Gastroesophageal sphincter (tissue), 4 donors: ENCODE measurements at regions not wholly inside any gene's neighbourhood (a gene's known extent, or its start where the extent isn't known, plus 50 kb on each side); places are given as distances from the start of the nearest gene placed in this dataset.

Source experiments
- ATAC-seq: fragments of 150-250 bp; one replicate; pipeline ENCODE4 v1.9.1; 2016; ENCODE audit warnings: mild to moderate bottlenecking, moderate library complexity
- H3K27ac ChIP-seq, 4 donors: fragments of 200-600 bp; sonication (generic) in 3 of 4; 1 replicate in 3 of 4; 2 replicates in 1 of 4; pipeline ENCODE4 v1.5.1; 2016 to 2019
- H3K27me3 ChIP-seq: fragments of 200-600 bp; sonication (generic); one replicate; pipeline ENCODE4 v1.5.1; 2019
- H3K36me3 ChIP-seq, 2 donors: fragments of 200-600 bp; sonication (generic); one replicate each; pipeline ENCODE4 v1.5.1; 2019; ENCODE audit warnings: control low read depth in 1 of 2
- H3K4me1 ChIP-seq, 3 donors: fragments of 200-600 bp; sonication (generic); 1 replicate in 2 of 3; 2 replicates in 1 of 3; pipeline ENCODE4 v1.5.1; 2016 to 2019; ENCODE audit warnings: control low read depth in 2 of 3
- H3K4me3 ChIP-seq, 2 donors: fragments of 200-600 bp; sonication (generic); one replicate each; pipeline ENCODE4 v1.5.1; 2019; ENCODE audit warnings: mild to moderate bottlenecking in 1 of 2, moderate library complexity in 1 of 2
- H3K9me3 ChIP-seq, 3 donors: fragments of 200-600 bp; sonication (generic); one replicate each; pipeline ENCODE4 v1.5.1; 2017 to 2019; ENCODE audit warnings: control low read depth in 2 of 3
- EP300 ChIP-seq: sonication (generic); formaldehyde crosslinking; IDR thresholded peaks from one replicate; pipeline ENCODE4 v1.6.1; 2017; ENCODE audit warnings: antibody characterized with exemption, mild to moderate bottlenecking
- POLR2A ChIP-seq, 2 donors: fragments of 450-650 bp; IDR thresholded peaks; one replicate each; pipeline ENCODE4 v1.6.1; 2017; ENCODE audit warnings: antibody characterized with exemption in 2 of 2, mild to moderate bottlenecking in 2 of 2, moderate library complexity in 1 of 2
- POLR2AphosphoS5 ChIP-seq: sonication (generic); formaldehyde crosslinking; IDR thresholded peaks from one replicate; pipeline ENCODE4 v1.6.1; 2017; ENCODE audit warnings: antibody characterized with exemption
- WGBS, 2 donors: methylation state at CpG; one replicate each; pipeline ENCODE4 v1.1.5; 2018; ENCODE audit warnings: low coverage in 1 of 2; 5-methylcytosine and 5-hydroxymethylcytosine counted together
- TF ChIP-seq, protein P1 (sequence below), 4 experiments: fragments of 200-600 bp in 2 of 4; fragments of 450-650 bp in 2 of 4; sonication (generic) in 1 of 4; IDR thresholded peaks; one replicate each; pipeline ENCODE4 v1.5.1; 2017 to 2019; ENCODE audit warnings: antibody characterized with exemption in 4 of 4, mild to moderate bottlenecking in 2 of 4, moderate library complexity in 2 of 4

GRCh38 chr7:84693483-84693882 lies 493.4 kb downstream of the SEMA3D start:
- TF ChIP-seq POLR2A (IDR thresholded peaks at IDR 0.05) (no peak), POLR2AphosphoS5 (no peak), EP300 (no peak)
- TF ChIP-seq, protein P1, sequence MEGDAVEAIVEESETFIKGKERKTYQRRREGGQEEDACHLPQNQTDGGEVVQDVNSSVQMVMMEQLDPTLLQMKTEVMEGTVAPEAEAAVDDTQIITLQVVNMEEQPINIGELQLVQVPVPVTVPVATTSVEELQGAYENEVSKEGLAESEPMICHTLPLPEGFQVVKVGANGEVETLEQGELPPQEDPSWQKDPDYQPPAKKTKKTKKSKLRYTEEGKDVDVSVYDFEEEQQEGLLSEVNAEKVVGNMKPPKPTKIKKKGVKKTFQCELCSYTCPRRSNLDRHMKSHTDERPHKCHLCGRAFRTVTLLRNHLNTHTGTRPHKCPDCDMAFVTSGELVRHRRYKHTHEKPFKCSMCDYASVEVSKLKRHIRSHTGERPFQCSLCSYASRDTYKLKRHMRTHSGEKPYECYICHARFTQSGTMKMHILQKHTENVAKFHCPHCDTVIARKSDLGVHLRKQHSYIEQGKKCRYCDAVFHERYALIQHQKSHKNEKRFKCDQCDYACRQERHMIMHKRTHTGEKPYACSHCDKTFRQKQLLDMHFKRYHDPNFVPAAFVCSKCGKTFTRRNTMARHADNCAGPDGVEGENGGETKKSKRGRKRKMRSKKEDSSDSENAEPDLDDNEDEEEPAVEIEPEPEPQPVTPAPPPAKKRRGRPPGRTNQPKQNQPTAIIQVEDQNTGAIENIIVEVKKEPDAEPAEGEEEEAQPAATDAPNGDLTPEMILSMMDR (IDR thresholded peaks at IDR 0.05), result no peak
- Histone ChIP-seq H3K36me3 (no peaks in the 10 kb centered on the region), H3K27ac (no peak overlapping the region), H3K9me3 (no peaks in the 10 kb centered on the region), H3K27me3 (no peaks in the 10 kb centered on the region), H3K4me3 (no peak overlapping the region), H3K4me1 (no peaks in the 10 kb centered on the region)
- 100% methylated on average over 1 of the region's 1 CpG for WGBS, 2 donors
- ATAC-seq, result no peak

GRCh38 chr7:84688671-84689070 lies 494.1 kb upstream of the SEMA3A start:
- ATAC-seq, result no peak
- H3K4me1 ChIP-seq, result peaks cover 0 to 14% (median 0%) of the 10 kb centered on the region in 3 donors
- H3K4me3 ChIP-seq, result no peak overlapping the region
- no peaks in the 10 kb centered on the region for H3K36me3 ChIP-seq
- H3K27ac ChIP-seq, result no peak overlapping the region
- no peak for TF ChIP-seq POLR2A (IDR thresholded peaks at IDR 0.05)
- TF ChIP-seq POLR2AphosphoS5, result no peak
- no peak for TF ChIP-seq EP300
- TF ChIP-seq, protein P1 (IDR thresholded peaks at IDR 0.05), result no peak
- no peaks in the 10 kb centered on the region for H3K27me3 ChIP-seq
- H3K9me3 ChIP-seq, result no peaks in the 10 kb centered on the region

DNA sequence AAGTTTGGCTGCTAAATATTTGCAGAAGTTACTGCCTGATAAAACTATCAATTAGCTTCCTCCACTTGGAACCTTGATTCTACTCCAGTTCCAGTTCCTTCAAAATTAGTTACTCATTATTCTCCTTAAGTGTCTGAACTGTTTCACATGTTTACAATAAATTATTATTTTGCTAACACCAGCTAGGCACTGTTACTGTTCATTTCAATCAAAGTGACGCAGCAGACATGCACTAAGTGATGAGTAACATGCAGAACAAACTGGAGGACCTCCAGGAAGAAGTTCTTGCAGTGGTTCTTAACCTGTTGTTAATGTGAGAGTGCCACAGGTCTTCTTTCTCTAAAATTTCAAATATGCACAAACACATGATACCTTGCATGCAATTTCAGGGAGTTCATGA lies 491.8 kb upstream of the SEMA3A start:
- no peak for TF ChIP-seq POLR2A (IDR thresholded peaks at IDR 0.05)
- TF ChIP-seq POLR2AphosphoS5, result no peak
- no peak for TF ChIP-seq EP300
- TF ChIP-seq, protein P1 (IDR thresholded peaks at IDR 0.05), result no peak
- 0 to 13% methylated on average over 1 of the region's 1 CpG for WGBS, 2 donors
- Histone ChIP-seq H3K27me3 (no peaks in the 10 kb centered on the region), H3K36me3 (no peaks in the 10 kb centered on the region), H3K4me1 (peaks cover 0 to 14% (median 0%) of the 10 kb centered on the region in 3 donors), H3K27ac (no peak overlapping the region), H3K4me3 (no peak overlapping the region), H3K9me3 (no peaks in the 10 kb centered on the region)
- no peak for ATAC-seq

- 82 to 95% methylated on average over 1 of the region's 1 CpG for WGBS, 2 donors
- H3K27ac ChIP-seq, result no peak overlapping the region
These were observed 490.4 kb upstream of the SEMA3A start for GRCh38 chr7:84684836-84685480.

GRCh38 chr7:84682543-84682942 lies 488.0 kb upstream of the SEMA3A start:
- Histone ChIP-seq H3K27me3 (no peaks in the 10 kb centered on the region), H3K36me3 (no peaks in the 10 kb centered on the region), H3K27ac (no peak overlapping the region), H3K4me3 (no peak overlapping the region), H3K4me1 (peaks cover 0 to 14% (median 0%) of the 10 kb centered on the region in 3 donors), H3K9me3 (no peaks in the 10 kb centered on the region)
- no peak for ATAC-seq
- WGBS, 2 donors, result 83 to 95% methylated on average over 2 of the region's 2 CpGs
- no peak for TF ChIP-seq POLR2A (IDR thresholded peaks at IDR 0.05)

More at GRCh38 chr7:84684836-84685480, 490.4 kb upstream of the SEMA3A start:
- TF ChIP-seq, protein P1 (IDR thresholded peaks at IDR 0.05), result no peak
- no peak for TF ChIP-seq POLR2A (IDR thresholded peaks at IDR 0.05)
- TF ChIP-seq EP300, result no peak
- TF ChIP-seq POLR2AphosphoS5, result no peak
- ATAC-seq, result no peak
- Histone ChIP-seq H3K27me3 (no peaks in the 10 kb centered on the region), H3K36me3 (no peaks in the 10 kb centered on the region), H3K4me3 (no peak overlapping the region), H3K4me1 (peaks cover 0 to 14% (median 0%) of the 10 kb centered on the region in 3 donors), H3K9me3 (no peaks in the 10 kb centered on the region)
